ENCODE measurements at regions not wholly inside any gene's neighbourhood (a gene's known extent, or its start where the extent isn't known, plus 50 kb on each side); places are given as distances from the start of the nearest gene placed in this dataset.

DNA sequence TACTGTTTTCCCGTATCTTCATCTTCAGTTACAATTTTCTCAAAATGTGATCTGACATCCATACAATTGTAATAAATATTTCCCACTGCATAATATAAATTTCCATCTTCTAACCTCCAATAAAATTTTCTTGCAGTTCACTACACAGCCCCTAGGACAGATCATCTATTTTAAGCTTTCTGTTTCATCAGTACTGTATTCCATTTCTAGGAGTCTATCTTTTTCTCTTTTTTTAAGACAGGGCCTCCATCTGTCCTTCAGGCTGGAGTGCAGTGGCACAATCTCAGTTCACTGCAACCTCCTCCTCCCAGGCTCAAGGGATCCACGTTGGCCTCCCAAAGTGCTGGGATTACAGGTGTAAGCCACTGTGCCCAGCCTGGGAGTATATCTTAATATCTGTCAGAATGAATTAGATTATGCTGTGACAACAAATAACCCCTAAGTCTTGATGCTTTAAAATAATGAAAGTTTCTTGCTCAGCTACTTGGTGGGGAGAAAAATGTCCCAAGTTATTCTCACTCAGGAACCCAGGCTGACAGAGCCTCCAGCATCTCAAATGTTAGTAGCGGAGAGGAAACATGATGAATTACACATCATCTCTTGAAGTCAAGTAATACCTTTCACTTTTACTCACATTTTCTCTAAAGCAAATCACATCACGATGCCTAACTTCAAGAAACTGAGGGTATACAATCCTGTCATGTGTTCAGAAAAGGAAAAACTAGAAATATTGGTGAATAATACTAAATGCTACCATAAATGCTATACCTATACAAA, 92.2 kb downstream of the BUD13 start:
- TF ChIP-seq MAZ (IDR thresholded peaks at IDR 0.05; ENCODE audit: borderline replicate concordance, low read depth, low read length) (no peak), MYC (IDR thresholded peaks at IDR 0.05; ENCODE audit: borderline replicate concordance, low read length) (no peak), CHD2 (IDR thresholded peaks at IDR 0.05; ENCODE audit: low read length, partially characterized antibody) (no peak), NR3C1 (IDR thresholded peaks at IDR 0.05) (no peak)
- TF ChIP-seq, protein P1, sequence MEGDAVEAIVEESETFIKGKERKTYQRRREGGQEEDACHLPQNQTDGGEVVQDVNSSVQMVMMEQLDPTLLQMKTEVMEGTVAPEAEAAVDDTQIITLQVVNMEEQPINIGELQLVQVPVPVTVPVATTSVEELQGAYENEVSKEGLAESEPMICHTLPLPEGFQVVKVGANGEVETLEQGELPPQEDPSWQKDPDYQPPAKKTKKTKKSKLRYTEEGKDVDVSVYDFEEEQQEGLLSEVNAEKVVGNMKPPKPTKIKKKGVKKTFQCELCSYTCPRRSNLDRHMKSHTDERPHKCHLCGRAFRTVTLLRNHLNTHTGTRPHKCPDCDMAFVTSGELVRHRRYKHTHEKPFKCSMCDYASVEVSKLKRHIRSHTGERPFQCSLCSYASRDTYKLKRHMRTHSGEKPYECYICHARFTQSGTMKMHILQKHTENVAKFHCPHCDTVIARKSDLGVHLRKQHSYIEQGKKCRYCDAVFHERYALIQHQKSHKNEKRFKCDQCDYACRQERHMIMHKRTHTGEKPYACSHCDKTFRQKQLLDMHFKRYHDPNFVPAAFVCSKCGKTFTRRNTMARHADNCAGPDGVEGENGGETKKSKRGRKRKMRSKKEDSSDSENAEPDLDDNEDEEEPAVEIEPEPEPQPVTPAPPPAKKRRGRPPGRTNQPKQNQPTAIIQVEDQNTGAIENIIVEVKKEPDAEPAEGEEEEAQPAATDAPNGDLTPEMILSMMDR (IDR thresholded peaks at IDR 0.05) = no peak
